ENCODE measurements at regions not wholly inside any gene's neighbourhood (a gene's known extent, or its start where the extent isn't known, plus 50 kb on each side); places are given as distances from the start of the nearest gene placed in this dataset.

GRCh38 chr12:13583630-13584029, 387.1 kb downstream of the EMP1 start:
- no peak for TF ChIP-seq POLR2AphosphoS5 (IDR thresholded peaks at IDR 0.05)
- no peak for TF ChIP-seq CTCF (IDR thresholded peaks at IDR 0.05)
- TF ChIP-seq EP300 (IDR thresholded peaks at IDR 0.05), result no peak
- TF ChIP-seq POLR2A (IDR thresholded peaks at IDR 0.05), result no peak
